Memory B cell (primary cell): ENCODE measurements at regions not wholly inside any gene's neighbourhood (a gene's known extent, or its start where the extent isn't known, plus 50 kb on each side); places are given as distances from the start of the nearest gene placed in this dataset.
"Not testable (repeated sequence)": the region's sequence is repeated elsewhere in the genome, so short reads cannot be mapped to it uniquely, and the experiment has no call there.

Source experiments
- ATAC-seq: fragments of 150-1000 bp; cut with Tn5 transposase; 2 replicates; pipeline ENCODE4 v1.10.0; 2021; ENCODE audit warnings: low read depth, mild to moderate bottlenecking, moderate library complexity
- DNase-seq, 2 donors: peaks; one replicate each; pipeline ENCODE4 v3.0.0; 2022; ENCODE audit warnings: low spot score in 2 of 2
- H3K27ac Mint-ChIP-seq: one replicate; pipeline ENCODE4 v1.8.0; 2022; ENCODE audit warnings: mild to moderate bottlenecking, moderate library complexity, mixed read lengths
- H3K27me3 Mint-ChIP-seq: one replicate; pipeline ENCODE4 v1.8.0; 2022; ENCODE audit warnings: mixed read lengths
- H3K36me3 Mint-ChIP-seq: one replicate; pipeline ENCODE4 v1.8.0; 2022; ENCODE audit warnings: mild to moderate bottlenecking, mixed read lengths
- H3K4me1 Mint-ChIP-seq: one replicate; pipeline ENCODE4 v1.8.0; 2022; ENCODE audit warnings: mixed read lengths
- H3K4me3 Mint-ChIP-seq: one replicate; pipeline ENCODE4 v1.8.0; 2022; ENCODE audit warnings: mild to moderate bottlenecking, moderate library complexity, mixed read lengths
- H3K9me3 Mint-ChIP-seq: one replicate; pipeline ENCODE4 v1.8.0; 2022; ENCODE audit warnings: mixed read lengths

GRCh38 chr6:14509120-14509519, 391.5 kb downstream of the CD83 start:
- no peaks in the 10 kb centered on the region for H3K27me3 Mint-ChIP-seq

GRCh38 chr6:14510038-14510437, 392.5 kb downstream of the CD83 start:
- Mint-ChIP-seq H3K4me3 (no peak overlapping the region), H3K27me3 (no peaks in the 10 kb centered on the region), H3K4me1 (peaks cover 6% of the 10 kb centered on the region), H3K36me3 (peaks cover 4% of the 10 kb centered on the region), H3K9me3 (no peaks in the 10 kb centered on the region), H3K27ac (no peak overlapping the region)
- DNase-seq, result no peak
- no peak for ATAC-seq

More at GRCh38 chr6:14509120-14509519, 391.5 kb downstream of the CD83 start:
- H3K4me1 Mint-ChIP-seq, result peaks cover 6% of the 10 kb centered on the region
- no peak overlapping the region for H3K4me3 Mint-ChIP-seq
- ATAC-seq (no peak), DNase-seq (no peak)
- H3K36me3 Mint-ChIP-seq, result peaks cover 4% of the 10 kb centered on the region
- no peak overlapping the region for H3K27ac Mint-ChIP-seq
- H3K9me3 Mint-ChIP-seq, result no peaks in the 10 kb centered on the region

GRCh38 chr6:14511061-14511586, 393.6 kb downstream of the CD83 start:
- Mint-ChIP-seq H3K9me3 (no peaks in the 10 kb centered on the region), H3K4me1 (peaks cover 6% of the 10 kb centered on the region), H3K4me3 (no peak overlapping the region), H3K27ac (no peak overlapping the region), H3K27me3 (no peaks in the 10 kb centered on the region), H3K36me3 (peaks cover 4% of the 10 kb centered on the region)
- ATAC-seq (no peak), DNase-seq (no peak)

GRCh38 chr6:14512246-14512645, 394.7 kb downstream of the CD83 start:
- no peak overlapping the region for H3K27ac Mint-ChIP-seq
- DNase-seq, result no peak
- no peak for ATAC-seq
- no peaks in the 10 kb centered on the region for H3K9me3 Mint-ChIP-seq
- H3K36me3 Mint-ChIP-seq, result peaks cover 4% of the 10 kb centered on the region
- H3K4me1 Mint-ChIP-seq, result peaks cover 3% of the 10 kb centered on the region
- H3K4me3 Mint-ChIP-seq, result no peak overlapping the region
- no peaks in the 10 kb centered on the region for H3K27me3 Mint-ChIP-seq

DNA sequence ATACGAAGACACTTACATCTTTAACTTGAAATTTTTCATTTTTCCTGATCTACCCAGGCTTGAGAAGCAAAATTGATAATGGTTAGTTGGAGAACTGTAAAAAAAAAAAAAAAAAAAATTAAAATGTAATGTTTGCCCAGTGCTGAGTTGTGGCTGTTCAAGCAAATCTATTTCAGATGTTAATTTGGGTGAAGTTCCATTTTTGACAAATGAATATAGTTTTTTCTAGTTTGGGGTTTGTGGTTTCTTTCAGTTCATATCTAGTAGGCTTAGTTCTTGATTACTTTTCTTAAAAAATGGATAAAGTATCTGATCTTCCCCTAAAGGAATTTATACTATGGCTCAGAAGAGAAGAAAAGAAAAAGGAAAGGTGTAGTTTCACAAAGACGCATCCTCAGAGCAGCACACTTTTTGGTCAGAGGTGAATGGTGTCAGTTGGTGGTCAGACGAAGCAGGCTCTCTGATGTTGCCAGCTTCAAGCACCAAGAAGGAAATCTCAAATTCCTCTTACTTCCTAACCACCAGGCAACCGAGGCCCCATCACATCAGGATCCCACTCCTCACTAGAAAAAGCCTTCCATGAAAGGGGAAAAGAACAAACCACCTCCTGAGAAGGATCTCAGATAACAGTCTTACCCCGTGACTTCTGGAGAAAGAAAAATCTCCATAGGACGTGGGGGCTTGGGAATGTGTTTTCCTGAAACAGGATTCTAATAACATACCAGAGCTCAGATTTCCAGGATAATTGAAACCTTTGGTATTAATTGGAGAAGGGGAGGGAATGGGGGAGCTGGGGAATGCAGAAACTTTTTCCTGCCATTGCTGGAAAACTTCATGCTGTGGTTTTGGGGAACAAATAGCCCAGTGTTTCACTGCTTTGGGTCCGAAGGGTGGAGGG, 396.2 kb downstream of the CD83 start:
- peaks cover 3% of the 10 kb centered on the region for H3K4me1 Mint-ChIP-seq
- peaks cover 4% of the 10 kb centered on the region for H3K36me3 Mint-ChIP-seq
- H3K4me3 Mint-ChIP-seq, result no peak overlapping the region
- H3K9me3 Mint-ChIP-seq, result no peaks in the 10 kb centered on the region
- ATAC-seq, result no peak
- no peak for DNase-seq
- no peaks in the 10 kb centered on the region for H3K27me3 Mint-ChIP-seq
- H3K27ac Mint-ChIP-seq, result no peak overlapping the region

DNA sequence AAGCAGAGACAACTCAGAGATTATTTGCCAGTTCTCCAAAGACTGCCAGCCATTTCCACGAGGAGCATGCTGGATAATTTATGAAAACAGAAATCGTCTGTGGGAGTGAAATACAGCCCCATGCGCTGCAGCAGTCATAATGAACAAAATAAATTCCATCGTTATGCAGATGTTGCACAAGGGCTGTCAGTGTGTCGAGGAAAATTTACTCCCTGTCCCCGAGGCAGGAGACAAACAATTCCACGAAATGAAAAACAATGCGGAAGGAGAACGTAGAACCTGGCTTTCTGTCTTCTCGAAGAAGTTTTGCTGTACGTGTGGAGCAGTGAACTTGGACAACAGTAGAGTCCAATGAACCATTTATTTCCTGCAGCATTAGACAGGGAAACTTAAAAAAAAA, 399.4 kb downstream of the CD83 start:
- ATAC-seq (no peak), DNase-seq (no peak)
- peaks cover 2% of the 10 kb centered on the region for H3K36me3 Mint-ChIP-seq
- no peak overlapping the region for H3K4me3 Mint-ChIP-seq
- no peak overlapping the region for H3K27ac Mint-ChIP-seq
- H3K4me1 Mint-ChIP-seq, result no peaks in the 10 kb centered on the region
- H3K9me3 Mint-ChIP-seq, result no peaks in the 10 kb centered on the region
- no peaks in the 10 kb centered on the region for H3K27me3 Mint-ChIP-seq

DNA sequence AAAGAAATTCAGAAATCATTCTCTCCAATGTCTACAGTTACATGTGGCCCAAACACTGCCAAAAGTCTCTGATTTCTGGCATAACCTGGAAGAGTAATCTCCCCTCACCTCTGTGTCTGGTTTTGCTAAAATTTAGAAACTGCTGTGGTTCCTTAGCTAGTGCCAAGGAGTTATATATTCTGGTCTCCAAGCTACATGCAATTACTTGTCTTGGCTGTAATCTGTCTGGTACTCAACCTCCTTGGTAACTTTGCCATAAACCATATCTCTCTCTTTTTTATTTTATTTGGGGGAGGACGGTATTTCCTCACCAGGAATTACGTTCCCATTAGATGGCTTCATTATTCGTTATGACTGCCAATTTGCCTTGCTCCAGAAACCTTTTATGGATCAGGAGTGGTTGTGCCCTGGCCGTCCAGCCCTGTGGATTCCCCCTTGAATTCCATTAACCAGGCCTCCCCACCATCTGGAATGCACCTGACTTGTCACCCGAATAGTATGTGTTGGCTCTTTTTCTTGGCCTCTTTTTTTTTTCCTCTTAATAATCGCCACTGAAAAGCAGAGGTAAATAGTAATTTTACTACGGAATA, 400.0 kb downstream of the CD83 start:
- H3K4me1 Mint-ChIP-seq, result no peaks in the 10 kb centered on the region
- H3K4me3 Mint-ChIP-seq, result no peak overlapping the region
- H3K27me3 Mint-ChIP-seq, result no peaks in the 10 kb centered on the region
- DNase-seq (no peak), ATAC-seq (no peak)
- no peaks in the 10 kb centered on the region for H3K36me3 Mint-ChIP-seq
- no peak overlapping the region for H3K27ac Mint-ChIP-seq
- no peaks in the 10 kb centered on the region for H3K9me3 Mint-ChIP-seq

GRCh38 chr6:14518515-14519217, 401.1 kb downstream of the CD83 start:
- no peaks in the 10 kb centered on the region for H3K36me3 Mint-ChIP-seq
- no peak overlapping the region for H3K27ac Mint-ChIP-seq
- ATAC-seq, result no peak
- H3K4me1 Mint-ChIP-seq, result no peaks in the 10 kb centered on the region
- H3K4me3 Mint-ChIP-seq, result no peak overlapping the region
- no peaks in the 10 kb centered on the region for H3K27me3 Mint-ChIP-seq
- H3K9me3 Mint-ChIP-seq, result no peaks in the 10 kb centered on the region
- no peak for DNase-seq

- H3K36me3 Mint-ChIP-seq, result no peaks in the 10 kb centered on the region
- H3K27me3 Mint-ChIP-seq, result no peaks in the 10 kb centered on the region
- H3K4me1 Mint-ChIP-seq, result no peaks in the 10 kb centered on the region
- no peak overlapping the region for H3K4me3 Mint-ChIP-seq
- DNase-seq, result no peak
- no peak for ATAC-seq
- no peaks in the 10 kb centered on the region for H3K9me3 Mint-ChIP-seq
- no peak overlapping the region for H3K27ac Mint-ChIP-seq
Measured at GRCh38 chr6:14520029-14520428, 402.5 kb downstream of the CD83 start.

DNA sequence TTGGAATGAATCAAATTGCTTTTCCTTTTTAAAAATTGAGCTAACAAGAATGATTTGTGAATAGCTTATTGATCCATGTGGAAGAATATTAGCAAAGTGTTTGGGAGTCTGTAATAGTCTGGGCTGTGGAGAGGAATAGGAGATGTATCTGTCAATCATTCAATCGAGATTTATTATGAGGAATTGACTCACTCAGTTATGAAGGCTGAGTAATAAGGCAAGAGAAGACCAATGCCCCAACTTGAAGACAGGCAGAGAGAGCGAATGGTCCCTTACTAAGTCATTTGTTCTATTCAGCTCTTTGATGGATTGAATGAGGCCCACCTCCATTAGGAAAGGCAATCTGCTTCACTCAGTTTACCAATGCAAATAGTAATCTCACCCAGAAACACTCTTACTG, 403.0 kb downstream of the CD83 start:
- no peaks in the 10 kb centered on the region for H3K27me3 Mint-ChIP-seq
- H3K9me3 Mint-ChIP-seq, result no peaks in the 10 kb centered on the region
- H3K36me3 Mint-ChIP-seq, result no peaks in the 10 kb centered on the region
- no peak overlapping the region for H3K27ac Mint-ChIP-seq
- H3K4me3 Mint-ChIP-seq, result no peak overlapping the region
- ATAC-seq, result no peak
- no peak for DNase-seq
- no peaks in the 10 kb centered on the region for H3K4me1 Mint-ChIP-seq

GRCh38 chr6:14521141-14521540, 403.6 kb downstream of the CD83 start:
- no peak for DNase-seq
- H3K9me3 Mint-ChIP-seq, result no peaks in the 10 kb centered on the region

GRCh38 chr6:14521861-14522260, 404.3 kb downstream of the CD83 start:
- H3K4me1 Mint-ChIP-seq, H3K27me3 Mint-ChIP-seq, H3K36me3 Mint-ChIP-seq, H3K9me3 Mint-ChIP-seq, H3K4me3 Mint-ChIP-seq, ATAC-seq, H3K27ac Mint-ChIP-seq, DNase-seq: not testable (repeated sequence)

More at GRCh38 chr6:14521141-14521540, 403.6 kb downstream of the CD83 start:
- Mint-ChIP-seq H3K36me3 (no peaks in the 10 kb centered on the region), H3K27ac (no peak overlapping the region), H3K4me3 (no peak overlapping the region), H3K27me3 (no peaks in the 10 kb centered on the region), H3K4me1 (no peaks in the 10 kb centered on the region)
- ATAC-seq, result no peak

DNA sequence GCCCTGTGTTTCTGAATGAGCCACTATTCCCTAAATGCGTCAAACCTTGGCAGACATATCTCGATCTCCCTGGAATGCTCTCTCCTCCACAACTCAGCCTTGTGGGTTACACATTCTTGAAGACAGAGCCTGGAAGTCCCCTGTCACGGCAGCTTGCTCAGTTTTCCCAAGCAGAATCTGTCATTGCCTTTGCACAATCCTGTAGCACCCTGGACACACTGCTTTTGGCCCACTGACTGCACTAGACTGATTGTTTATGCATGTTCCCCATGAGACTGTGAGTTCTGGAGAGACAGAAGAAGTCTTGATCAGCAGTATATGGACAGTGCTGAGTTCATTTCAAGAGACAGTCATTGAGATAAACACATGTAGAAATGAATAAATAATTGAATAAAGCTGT, 406.7 kb downstream of the CD83 start:
- H3K27me3 Mint-ChIP-seq, result peaks cover 1% of the 10 kb centered on the region

GRCh38 chr6:14530385-14530784, 412.8 kb downstream of the CD83 start:
- ATAC-seq (no peak), DNase-seq (no peak)
- Mint-ChIP-seq H3K36me3 (peaks cover 7% of the 10 kb centered on the region), H3K9me3 (peaks cover 9% of the 10 kb centered on the region), H3K4me3 (no peak overlapping the region), H3K27ac (no peak overlapping the region), H3K27me3 (peaks cover 1% of the 10 kb centered on the region), H3K4me1 (no peaks in the 10 kb centered on the region)

More for the DNA sequence above, 406.7 kb downstream of the CD83 start:
- H3K9me3 Mint-ChIP-seq, result peaks cover 9% of the 10 kb centered on the region
- H3K27ac Mint-ChIP-seq, result no peak overlapping the region
- DNase-seq (no peak), ATAC-seq (no peak)
- peaks cover 7% of the 10 kb centered on the region for H3K36me3 Mint-ChIP-seq
- no peak overlapping the region for H3K4me3 Mint-ChIP-seq
- no peaks in the 10 kb centered on the region for H3K4me1 Mint-ChIP-seq
